ENCODE measurements at regions not wholly inside any gene's neighbourhood (a gene's known extent, or its start where the extent isn't known, plus 50 kb on each side); places are given as distances from the start of the nearest gene placed in this dataset.
A peak's percentile ranks its signal among the peaks of the same experiment; 100 is the strongest.

DNA sequence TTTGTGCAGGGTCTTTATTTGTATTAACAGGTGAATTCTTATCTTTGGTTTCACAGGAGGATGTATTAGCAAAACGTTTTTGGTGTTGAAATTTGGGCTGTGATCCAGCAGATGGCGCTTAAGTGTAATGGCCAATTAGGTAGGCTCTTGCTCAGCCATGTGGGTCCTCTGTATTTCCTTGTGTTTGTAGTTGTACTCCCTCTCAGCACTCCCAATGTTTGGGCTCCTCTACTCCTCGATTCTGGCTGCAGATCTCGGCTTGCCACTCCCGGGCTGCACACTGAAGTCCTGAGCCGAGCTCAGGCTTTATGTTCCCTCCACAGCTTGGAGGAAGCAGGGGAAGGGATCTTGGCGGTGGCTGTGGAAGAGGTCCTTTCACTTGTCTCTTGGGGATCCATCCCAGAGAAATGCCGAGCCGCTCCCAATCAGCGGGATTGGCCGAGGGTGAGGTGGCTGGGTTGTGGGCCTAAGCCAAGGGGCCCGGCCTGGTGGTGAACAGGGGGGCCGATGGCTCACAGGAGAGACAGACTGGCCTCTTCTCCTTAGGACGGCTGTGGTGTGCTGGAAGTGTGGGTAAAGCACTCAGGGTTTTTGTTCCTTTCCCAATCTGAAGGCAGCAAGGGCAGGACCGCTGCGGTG lies 133.7 kb downstream of the AEBP2 start:
- DNase-seq (ENCODE audit: low spot score): peak; percentile 31

DNA sequence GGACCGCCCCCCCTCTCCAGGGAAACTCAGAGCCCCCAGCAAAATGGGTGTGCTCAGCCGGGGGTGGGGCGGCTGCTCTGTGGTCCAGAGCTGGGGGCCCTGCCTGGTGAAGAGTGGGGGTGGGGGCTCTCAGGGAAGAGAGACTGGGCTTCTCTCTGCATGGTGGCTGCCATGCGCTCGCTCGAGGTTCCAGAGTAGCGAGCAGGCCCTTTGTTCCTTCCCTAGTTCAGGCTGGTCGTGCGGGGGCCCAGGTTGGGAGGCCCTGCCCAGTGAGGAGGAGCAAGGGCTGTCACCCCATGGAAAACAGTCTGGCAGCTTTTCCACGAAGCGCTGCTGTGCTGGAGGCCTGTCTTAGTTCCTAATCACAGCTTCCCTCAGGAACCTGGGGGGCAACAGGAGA lies 134.6 kb downstream of the AEBP2 start:
- no peak for DNase-seq (ENCODE audit: low spot score)

DNA sequence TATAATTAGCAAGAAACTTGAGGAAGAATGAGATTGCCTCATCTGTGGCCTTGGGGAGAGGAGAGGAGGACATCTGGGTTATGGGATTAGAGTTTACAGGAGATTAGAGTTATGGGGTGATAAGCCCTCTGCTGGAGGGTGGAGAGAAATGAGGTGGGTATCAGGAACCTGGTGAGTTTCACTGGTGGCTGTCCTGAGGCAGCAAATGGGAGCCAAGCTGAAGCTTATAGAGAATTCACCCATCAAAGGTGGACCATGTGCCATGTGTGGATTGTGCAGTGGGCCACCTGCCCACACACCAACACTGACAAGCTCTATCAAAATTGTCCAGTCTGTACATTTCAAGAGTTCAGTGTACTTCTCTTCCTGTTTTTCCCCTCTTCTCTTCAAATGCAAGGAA lies 135.3 kb downstream of the AEBP2 start:
- no peak for DNase-seq (ENCODE audit: low spot score)

- peak; percentile 43 for DNase-seq (ENCODE audit: low spot score)
Measured at GRCh38 chr12:19575337-19576243, 136.3 kb downstream of the AEBP2 start.

DNA sequence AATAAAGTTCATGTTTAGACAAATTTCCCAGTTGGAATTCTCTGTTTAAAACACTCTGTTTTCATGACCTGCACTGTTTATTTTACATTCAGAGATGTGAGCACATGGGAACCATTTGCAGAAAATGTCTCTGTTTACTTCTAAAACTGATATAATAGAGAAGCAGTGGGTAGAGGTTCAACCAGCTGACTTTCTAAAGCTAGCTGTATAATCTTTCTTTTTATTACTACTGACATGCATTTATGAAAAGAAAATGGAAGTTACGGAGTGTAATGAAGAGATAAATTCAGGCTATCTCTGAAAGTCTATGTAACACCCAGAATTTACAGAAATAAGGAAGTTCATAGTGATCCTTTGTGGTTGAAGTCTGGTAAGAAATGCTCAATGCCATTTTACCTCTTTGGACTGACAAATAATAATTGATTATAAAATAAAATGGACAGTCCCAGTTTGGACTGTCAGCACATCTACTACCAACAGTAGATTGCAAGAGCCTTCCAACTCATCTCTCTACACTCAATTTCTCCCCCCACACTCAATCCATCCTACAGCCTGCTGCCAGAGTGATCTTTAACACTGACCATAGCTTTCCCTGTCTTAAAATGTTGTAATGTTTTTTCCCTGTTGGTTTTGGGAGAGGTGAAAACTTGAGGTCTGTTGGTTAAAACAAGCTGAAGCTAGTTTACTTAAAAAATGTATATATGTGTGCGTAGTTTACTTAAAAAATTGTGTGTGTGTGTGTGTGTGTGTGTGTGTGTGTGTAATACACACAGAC lies 137.4 kb downstream of the AEBP2 start:
- DNase-seq (ENCODE audit: low spot score): no peak

DNA sequence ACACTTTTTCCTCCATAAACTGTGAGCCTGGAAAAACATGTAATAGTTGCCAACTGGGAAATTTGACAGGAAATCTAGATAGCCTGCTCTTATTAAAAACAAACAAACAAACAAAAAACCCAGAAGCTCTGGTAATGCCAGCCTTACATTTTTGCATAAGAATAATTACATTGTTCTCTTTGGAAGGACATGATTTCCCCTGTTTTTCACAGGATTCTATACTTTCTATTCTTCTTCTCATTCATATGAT lies 137.9 kb downstream of the AEBP2 start:
- no peak for DNase-seq (ENCODE audit: low spot score)

DNA sequence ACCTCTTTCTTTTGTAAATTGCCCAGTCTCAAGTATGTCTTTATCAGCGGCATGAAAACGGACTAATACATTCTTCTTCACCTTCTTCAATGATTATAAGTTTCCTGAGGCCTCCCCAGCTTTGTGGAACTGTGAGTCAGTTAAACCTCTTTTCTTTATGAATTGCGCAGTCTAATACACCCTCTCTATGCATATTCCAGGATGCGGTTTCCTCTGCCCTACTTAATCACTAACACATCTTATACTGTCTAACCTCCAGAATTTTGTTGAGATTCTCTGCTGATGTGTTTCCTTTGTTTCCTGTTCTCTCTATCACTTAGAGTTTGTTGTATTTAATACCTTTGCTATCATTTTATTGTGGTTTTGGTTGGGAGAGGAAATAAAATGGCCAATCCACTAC lies 145.4 kb downstream of the AEBP2 start:
- DNase-seq (ENCODE audit: low spot score): no peak

DNA sequence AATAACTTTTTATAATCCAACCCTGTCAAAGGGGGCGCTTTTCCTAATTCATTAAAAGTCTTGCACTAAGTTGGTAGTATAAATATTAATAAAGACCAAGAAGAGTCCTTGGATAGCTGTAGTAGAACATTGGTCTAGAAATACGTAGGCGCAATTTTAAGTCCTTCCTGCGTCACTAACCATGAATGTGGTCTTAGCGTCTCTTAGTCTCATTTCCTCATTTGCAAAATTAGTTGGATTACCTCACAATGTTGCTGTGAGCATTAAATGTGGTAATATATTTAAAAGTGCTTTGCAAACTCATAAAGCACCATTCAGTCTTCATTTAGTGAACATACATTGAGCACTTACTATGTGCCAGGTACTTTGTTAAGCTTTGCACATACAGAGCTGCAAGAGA lies 149.7 kb downstream of the AEBP2 start:
- DNase-seq (ENCODE audit: low spot score): no peak

- DNase-seq (ENCODE audit: low spot score): no peak
Measured at GRCh38 chr12:19591951-19592350, 152.7 kb downstream of the AEBP2 start.

DNA sequence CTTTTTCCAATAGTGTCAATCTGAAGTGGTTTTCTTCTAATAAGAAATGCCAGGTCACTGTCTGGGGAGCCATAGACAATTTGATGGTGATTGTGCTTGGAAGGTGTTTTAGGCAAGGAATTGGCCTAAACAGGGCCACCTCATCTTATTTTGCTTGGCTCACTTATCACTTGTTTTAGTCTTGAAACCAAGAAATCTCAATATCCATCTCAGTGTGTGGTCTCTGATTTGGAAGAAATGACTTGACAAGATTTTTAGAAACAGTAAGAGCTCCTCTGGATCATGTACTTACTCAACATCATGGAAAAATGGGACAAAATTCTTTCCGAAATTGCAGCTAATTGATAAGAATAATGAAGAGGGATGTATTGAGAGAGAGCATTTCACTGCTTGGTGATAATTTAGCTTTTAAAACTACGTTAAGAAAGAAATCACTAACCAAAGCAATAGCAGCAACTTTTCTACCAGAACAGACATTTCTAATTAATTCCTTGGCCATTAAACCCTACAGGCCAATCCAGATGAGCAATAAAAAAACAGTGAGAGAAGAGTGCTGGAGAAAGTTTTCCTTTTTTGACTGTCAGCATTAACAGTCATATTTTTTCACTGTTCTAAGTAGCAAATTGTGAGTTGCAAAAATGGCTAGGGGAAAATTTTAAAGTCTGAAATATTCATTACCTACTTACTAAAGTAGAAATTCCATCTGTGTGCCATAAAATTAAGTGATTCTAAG lies 157.3 kb downstream of the AEBP2 start:
- DNase-seq (ENCODE audit: low spot score): peak; percentile 23

DNA sequence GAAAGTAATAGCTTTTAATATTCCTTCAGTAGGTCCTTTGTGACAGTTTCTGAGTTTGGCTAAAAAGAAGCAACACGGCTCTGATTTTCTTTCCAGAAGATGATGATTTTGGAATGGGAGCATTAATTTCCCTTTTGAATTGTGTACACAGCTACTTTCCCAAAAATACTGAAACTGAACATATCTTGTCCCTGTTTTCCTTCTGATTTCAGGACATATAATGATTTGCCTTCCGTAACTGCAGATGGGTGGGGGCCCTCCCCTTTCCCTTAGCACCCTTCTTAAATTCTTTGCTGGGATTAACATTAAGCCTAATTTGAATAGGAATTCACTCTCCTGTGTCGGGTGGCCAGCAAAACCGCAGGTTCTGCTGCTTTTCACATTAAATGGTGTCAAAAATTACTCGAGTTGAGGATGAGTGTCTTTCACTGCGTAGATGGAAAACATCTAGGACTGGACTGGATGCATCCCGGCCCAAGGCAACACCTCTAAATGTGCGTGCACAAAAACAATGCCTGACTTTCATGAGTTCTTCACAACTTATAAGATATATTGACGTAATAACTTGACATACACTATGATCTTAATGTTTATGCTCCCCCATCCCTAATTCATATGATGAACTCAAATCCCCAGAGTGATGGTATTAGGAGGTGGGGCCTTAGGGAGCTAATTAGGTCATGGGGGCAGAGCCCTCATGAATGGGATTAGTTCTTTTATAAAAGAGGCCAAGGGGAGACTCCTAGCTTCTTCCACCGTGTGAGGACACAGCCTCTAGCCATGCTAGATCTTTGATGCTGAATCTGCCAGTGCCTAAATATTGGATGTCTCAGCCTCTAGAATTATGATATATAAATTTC lies 158.1 kb downstream of the AEBP2 start:
- DNase-seq (ENCODE audit: low spot score): no peak

- DNase-seq (ENCODE audit: low spot score): no peak
Measured at GRCh38 chr12:19605720-19606119, 166.4 kb downstream of the AEBP2 start.

- no peak for DNase-seq (ENCODE audit: low spot score)
Measured at GRCh38 chr12:19608039-19608438, 168.7 kb downstream of the AEBP2 start.

- DNase-seq (ENCODE audit: low spot score): no peak
Measured at GRCh38 chr12:19613051-19613535, 173.8 kb downstream of the AEBP2 start.

GRCh38 chr12:19614601-19615383 lies 175.5 kb downstream of the AEBP2 start:
- no peak for DNase-seq (ENCODE audit: low spot score)

DNA sequence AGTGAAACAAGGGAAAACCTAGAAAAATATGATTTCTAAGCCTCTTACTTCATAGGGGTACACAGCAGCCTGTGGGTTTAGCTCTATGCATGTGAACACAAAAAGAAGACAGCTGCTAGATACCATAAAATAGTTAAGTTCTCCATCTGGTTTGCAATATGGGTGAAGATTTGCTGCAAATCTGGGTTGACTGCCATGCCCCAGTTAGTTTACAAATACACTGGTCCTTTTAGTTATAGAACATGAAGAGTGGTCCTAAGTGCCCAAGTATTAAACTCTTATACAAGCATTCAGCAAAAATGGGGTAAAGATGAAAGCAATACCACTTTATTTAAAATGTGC lies 176.1 kb downstream of the AEBP2 start:
- no peak for DNase-seq (ENCODE audit: low spot score)

- no peak for DNase-seq (ENCODE audit: low spot score)
Measured at GRCh38 chr12:19616781-19617180, 177.5 kb downstream of the AEBP2 start.

GRCh38 chr12:19620222-19620621 lies 180.9 kb downstream of the AEBP2 start:
- DNase-seq (ENCODE audit: low spot score): no peak

DNA sequence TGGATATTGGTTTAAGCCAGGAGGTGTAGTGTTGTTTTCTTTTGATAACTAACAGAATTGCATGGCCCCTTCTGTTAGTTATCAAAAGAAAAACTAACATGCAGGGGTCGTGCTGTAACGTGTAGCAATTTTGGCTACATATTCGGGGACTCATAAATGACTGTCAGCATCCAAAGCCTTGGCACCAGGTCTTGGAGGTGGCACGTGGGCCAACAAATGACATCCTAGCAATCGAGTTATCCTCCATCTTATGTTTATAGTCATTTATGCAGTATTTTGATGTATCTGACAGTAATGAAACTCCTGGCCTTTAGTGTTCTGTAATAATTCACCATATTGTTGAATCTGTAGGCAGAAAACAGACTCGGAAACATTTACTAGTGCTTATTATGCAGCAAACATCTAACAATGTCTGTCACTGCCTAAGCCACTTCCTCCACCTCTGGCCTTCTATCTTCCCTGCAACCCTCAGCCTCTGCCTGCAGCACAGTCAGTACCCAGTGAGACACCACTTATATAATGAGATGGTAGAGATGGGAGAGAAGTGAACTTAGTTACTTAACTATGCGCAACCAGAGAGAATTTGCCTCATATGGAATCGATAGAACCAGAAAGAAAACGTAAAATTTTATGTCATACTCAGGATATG lies 184.6 kb downstream of the AEBP2 start:
- no peak for DNase-seq (ENCODE audit: low spot score)

GRCh38 chr12:19624491-19624890 lies 185.2 kb downstream of the AEBP2 start:
- peak; percentile 13 for DNase-seq (ENCODE audit: low spot score)
